ENCODE measurements at regions not wholly inside any gene's neighbourhood (a gene's known extent, or its start where the extent isn't known, plus 50 kb on each side); places are given as distances from the start of the nearest gene placed in this dataset.

DNA sequence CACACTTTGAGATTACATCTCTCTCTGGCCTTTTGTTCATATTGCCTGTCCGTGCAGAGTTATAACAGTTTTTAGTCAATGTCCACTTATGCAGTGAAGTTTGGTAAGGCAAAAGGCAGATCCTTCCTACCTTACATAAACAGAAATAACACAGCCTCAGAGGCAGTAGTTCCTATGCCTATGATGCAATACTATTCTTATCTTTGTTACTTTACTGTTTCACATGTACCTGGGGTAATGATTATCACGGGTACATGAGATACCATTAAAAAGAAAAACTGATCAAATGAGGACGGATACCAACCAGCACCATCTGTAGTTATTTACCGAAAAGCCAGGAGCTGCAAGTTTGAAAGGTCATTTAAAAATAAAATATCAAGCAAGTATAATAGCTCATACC, 166.8 kb downstream of the BTC start:
- no peaks in the 10 kb centered on the region for H3K36me3 Mint-ChIP-seq (ENCODE audit: low read depth)
- no peak overlapping the region for H3K27ac Mint-ChIP-seq (ENCODE audit: unreplicated experiment)
- H3K4me1 Mint-ChIP-seq, result no peaks in the 10 kb centered on the region
- TF ChIP-seq, protein P1, sequence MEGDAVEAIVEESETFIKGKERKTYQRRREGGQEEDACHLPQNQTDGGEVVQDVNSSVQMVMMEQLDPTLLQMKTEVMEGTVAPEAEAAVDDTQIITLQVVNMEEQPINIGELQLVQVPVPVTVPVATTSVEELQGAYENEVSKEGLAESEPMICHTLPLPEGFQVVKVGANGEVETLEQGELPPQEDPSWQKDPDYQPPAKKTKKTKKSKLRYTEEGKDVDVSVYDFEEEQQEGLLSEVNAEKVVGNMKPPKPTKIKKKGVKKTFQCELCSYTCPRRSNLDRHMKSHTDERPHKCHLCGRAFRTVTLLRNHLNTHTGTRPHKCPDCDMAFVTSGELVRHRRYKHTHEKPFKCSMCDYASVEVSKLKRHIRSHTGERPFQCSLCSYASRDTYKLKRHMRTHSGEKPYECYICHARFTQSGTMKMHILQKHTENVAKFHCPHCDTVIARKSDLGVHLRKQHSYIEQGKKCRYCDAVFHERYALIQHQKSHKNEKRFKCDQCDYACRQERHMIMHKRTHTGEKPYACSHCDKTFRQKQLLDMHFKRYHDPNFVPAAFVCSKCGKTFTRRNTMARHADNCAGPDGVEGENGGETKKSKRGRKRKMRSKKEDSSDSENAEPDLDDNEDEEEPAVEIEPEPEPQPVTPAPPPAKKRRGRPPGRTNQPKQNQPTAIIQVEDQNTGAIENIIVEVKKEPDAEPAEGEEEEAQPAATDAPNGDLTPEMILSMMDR (conservative IDR thresholded peaks at IDR 0.05), result no peak
- H3K4me3 Mint-ChIP-seq, result no peak overlapping the region
- H3K9me3 Mint-ChIP-seq, result no peaks in the 10 kb centered on the region
- no peaks in the 10 kb centered on the region for H3K27me3 Mint-ChIP-seq (ENCODE audit: low read depth)
- DNase-seq (ENCODE audit: low read depth, low spot score), result no peak

DNA sequence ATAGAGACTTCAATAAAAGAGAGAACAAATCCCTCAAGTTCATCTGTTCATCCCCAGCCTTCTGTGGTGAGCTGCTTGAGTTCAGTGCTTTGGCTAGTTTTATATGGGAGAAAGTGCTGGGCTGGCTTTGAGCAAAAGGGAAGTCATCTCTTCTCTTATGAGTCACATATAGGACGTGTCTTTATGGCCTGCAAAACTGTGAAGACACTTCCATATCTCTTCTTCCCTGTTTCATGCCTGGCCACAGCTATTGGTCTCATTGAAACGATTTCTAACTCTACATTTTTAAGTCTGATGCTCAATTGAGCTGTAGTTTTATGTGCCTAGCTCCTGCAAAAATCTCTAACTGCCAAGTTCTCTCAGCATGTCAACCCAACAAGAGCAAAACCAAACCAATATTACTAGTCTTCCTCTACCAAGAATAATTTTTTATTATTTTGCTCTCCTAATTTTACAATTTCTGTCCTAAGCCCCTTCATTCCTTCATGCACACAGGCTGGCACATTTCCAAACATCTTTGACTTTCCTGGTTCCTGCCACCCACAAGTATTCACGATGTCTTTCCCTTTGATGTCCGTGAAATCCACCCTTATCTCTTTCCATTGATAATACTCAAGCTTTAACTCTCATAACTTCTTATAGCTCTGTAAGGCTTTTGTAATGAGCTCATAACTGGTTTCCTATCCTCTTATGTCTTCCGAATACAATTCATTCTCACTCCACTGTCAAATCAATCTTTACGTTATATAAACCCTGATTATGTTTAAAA, 165.3 kb downstream of the BTC start:
- no peaks in the 10 kb centered on the region for H3K27me3 Mint-ChIP-seq (ENCODE audit: low read depth)

DNA sequence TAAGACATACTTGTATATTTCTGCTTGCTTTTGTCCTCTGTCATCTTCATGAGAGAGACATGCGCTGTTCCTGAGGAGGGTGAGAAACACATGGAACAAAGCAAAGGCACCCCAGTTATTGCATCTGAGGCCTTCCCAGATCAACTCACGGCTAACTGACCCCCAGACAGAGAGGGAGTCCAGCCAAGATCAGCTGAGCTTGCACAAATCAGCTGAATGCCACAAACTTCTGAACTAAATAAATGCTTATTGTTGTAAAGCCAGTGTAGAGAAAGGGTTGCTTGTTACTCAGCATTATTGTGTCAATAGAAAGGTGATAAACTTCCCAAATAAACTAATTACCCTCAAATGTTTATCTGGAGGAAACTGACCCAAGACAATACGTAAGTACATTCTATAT, 163.8 kb downstream of the BTC start:
- TF ChIP-seq, protein P1 (conservative IDR thresholded peaks at IDR 0.05), result no peak
- Mint-ChIP-seq H3K27me3 (ENCODE audit: low read depth) (no peaks in the 10 kb centered on the region), H3K27ac (ENCODE audit: unreplicated experiment) (no peak overlapping the region), H3K4me3 (no peak overlapping the region), H3K4me1 (no peaks in the 10 kb centered on the region), H3K36me3 (ENCODE audit: low read depth) (no peaks in the 10 kb centered on the region), H3K9me3 (no peaks in the 10 kb centered on the region)
- no peak for DNase-seq (ENCODE audit: low read depth, low spot score)

More for the DNA sequence above, 165.3 kb downstream of the BTC start:
- Mint-ChIP-seq H3K4me1 (no peaks in the 10 kb centered on the region), H3K27ac (ENCODE audit: unreplicated experiment) (no peak overlapping the region), H3K4me3 (no peak overlapping the region), H3K36me3 (ENCODE audit: low read depth) (no peaks in the 10 kb centered on the region), H3K9me3 (no peaks in the 10 kb centered on the region)
- TF ChIP-seq, protein P1 (conservative IDR thresholded peaks at IDR 0.05), result no peak
- DNase-seq (ENCODE audit: low read depth, low spot score), result no peak

DNA sequence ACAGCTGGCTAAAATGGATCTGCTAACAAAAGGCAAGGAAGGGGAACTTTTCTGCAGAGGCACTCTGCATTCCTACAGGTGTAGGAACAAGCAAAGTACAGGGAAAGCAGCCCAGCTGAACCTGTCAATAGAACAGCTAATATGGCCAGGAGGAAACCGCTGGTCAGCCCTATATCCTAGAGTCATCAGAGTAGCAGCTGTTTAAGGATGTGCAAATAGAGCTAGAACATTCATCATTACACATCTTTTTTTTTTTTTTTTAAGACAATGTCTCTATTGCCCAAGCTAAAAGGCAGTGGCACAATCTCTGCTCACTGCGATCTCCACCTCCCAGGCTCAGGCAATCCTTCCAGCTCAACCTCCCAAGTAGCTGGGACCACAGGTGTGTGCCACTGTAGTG, 163.0 kb downstream of the BTC start:
- Mint-ChIP-seq H3K9me3 (no peaks in the 10 kb centered on the region), H3K4me3 (no peak overlapping the region), H3K27me3 (ENCODE audit: low read depth) (no peaks in the 10 kb centered on the region), H3K4me1 (no peaks in the 10 kb centered on the region), H3K27ac (ENCODE audit: unreplicated experiment) (no peak overlapping the region), H3K36me3 (ENCODE audit: low read depth) (no peaks in the 10 kb centered on the region)
- TF ChIP-seq, protein P1 (conservative IDR thresholded peaks at IDR 0.05), result no peak
- DNase-seq (ENCODE audit: low read depth, low spot score), result no peak

DNA sequence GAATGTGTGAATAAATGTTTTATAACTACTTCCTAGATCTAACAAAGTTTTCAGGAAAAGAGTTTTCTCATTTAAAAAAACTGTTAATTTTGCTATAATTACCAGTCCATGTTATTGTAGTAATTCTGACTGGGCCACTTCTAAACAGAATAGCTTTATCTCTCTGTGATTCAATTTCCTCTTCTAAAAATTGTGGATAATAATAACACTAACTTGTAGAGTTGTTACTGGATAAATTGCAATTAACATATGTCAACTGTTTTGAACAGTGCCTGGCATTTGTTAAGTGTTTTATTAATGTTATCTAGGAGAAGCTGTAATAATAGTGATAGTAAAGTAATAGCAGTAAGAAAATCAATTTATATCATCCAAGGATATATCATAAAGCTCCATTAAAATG, 162.3 kb downstream of the BTC start:
- DNase-seq (ENCODE audit: low read depth, low spot score), result no peak
- TF ChIP-seq, protein P1 (conservative IDR thresholded peaks at IDR 0.05), result no peak
- Mint-ChIP-seq H3K4me1 (no peaks in the 10 kb centered on the region), H3K9me3 (no peaks in the 10 kb centered on the region), H3K4me3 (no peak overlapping the region), H3K27me3 (ENCODE audit: low read depth) (no peaks in the 10 kb centered on the region), H3K27ac (ENCODE audit: unreplicated experiment) (no peak overlapping the region), H3K36me3 (ENCODE audit: low read depth) (no peaks in the 10 kb centered on the region)

Measured in neural crest cell (in vitro differentiated cells).